ENCODE measurements at regions not wholly inside any gene's neighbourhood (a gene's known extent, or its start where the extent isn't known, plus 50 kb on each side); places are given as distances from the start of the nearest gene placed in this dataset.
"Not testable (repeated sequence)": the region's sequence is repeated elsewhere in the genome, so short reads cannot be mapped to it uniquely, and the experiment has no call there.

DNA sequence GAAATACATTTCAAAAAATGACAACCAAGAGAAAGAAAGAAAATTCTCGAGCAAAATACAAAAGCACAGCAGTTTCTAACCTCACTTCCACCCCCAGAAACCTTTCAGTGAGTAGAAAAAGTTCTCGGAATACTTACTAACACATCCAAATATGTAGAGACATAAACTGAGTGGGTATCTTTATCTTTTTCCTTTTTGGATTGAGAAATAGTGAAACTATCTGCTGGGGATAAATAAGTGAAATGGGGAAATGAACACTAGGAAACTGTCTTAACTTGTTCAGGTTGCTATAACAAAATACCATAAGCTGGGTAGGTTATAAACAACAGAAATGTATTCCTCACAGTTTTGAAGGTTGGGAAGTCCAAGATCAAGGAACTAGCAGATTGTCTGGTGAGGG, 72.0 kb downstream of the VCAM1 start:
- no peak overlapping the region for H3K9ac ChIP-seq
- H3K4me3 ChIP-seq = no peak overlapping the region
- H3K4me2 ChIP-seq = peak overlapping the region in 3 of 11 experiments; percentile 13 to 40 (median 18); a peak in 4 of 22 replicates
- no peaks in the 10 kb centered on the region for H3K27me3 ChIP-seq
- no peaks in the 10 kb centered on the region for H3K36me3 ChIP-seq
- H3K9me3 ChIP-seq (replicated peaks in 1 of 11) = no peaks in the 10 kb centered on the region
- H3K4me1 ChIP-seq = peaks cover 0 to 21% (median 0%) of the 10 kb centered on the region in 10 experiments; a peak in 4 of 20 replicates
- no peak for TF ChIP-seq Cebpa-rat (IDR thresholded peaks at IDR 0.05)
- H4K20me1 ChIP-seq = no peaks in the 10 kb centered on the region
- H3K27ac ChIP-seq = peak overlapping the region in 1 of 11 experiments; percentile 30; a peak in 1 of 22 replicates

DNA sequence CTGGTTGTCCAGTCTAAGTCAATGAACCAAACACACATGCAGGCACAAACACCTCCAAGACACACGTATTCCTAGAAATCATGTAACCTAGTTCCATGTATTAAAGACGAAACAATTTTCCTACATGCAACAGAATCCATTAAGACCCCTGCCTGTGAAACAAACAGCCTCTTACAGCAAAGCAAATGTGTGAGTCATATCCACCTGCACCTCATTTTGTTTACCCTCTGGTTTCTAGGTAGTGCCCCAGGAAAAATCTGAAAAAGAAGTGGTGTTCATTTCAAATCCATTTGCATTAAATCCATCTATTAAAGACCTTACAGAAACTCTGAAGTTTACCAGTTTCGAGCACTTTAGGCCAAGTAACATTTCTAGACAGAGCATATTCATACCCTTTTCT, 74.1 kb downstream of the VCAM1 start:
- Histone ChIP-seq H3K9ac (no peak overlapping the region), H3K4me2 (no peak overlapping the region)
- TF ChIP-seq Cebpa-rat (IDR thresholded peaks at IDR 0.05) = no peak

DNA sequence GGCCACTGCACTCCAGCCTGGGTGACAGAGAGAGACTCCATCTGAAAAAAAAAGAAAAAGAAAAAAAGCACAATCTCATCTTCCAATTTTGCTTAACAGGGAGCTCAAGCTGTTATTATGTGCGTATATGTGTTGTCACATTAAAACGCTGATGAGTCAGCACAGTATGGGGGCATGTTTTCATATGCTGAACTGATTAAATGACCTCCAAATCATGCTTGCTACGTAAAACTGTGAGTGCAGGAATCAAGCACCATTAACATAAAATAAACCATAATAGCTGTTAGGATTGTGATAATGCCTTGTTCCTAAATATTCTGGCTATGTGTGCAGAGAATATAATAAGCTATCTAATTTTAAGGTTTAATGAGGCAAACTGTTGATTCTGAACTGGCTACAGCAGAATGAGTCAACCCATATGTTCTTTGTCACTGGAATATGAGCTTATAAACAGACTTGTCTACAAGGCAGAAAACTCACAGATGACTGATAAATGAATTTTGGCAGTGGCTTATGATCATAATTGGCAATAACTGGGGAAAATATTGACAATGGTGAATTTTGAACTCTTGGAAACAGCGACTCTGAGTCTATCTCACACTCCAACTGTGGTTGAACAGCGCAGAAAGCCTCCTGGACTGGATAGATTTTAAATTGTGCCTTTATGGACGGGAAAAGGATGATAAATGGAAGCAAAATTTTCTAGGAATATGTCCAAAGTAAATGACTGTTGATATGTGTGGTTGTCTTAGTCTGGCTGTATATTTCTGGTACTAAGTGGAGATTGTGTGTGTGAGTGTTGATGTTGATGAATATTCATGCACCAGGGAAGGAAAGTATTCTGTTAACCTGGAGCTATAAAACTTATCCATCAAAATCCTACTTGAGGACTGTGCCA, 75.5 kb downstream of the VCAM1 start:
- no peak overlapping the region for H3K9ac ChIP-seq
- H3K4me3 ChIP-seq = no peak overlapping the region
- no peaks in the 10 kb centered on the region for H3K27me3 ChIP-seq
- no peak overlapping the region for H3K27ac ChIP-seq
- H3K4me1 ChIP-seq = peaks cover 0 to 21% (median 0%) of the 10 kb centered on the region in 10 experiments; a peak in 4 of 20 replicates
- no peaks in the 10 kb centered on the region for H4K20me1 ChIP-seq
- no peak for TF ChIP-seq Cebpa-rat (IDR thresholded peaks at IDR 0.05)
- H3K36me3 ChIP-seq = no peaks in the 10 kb centered on the region
- peaks cover 0 to 3% (median 0%) of the 10 kb centered on the region in 11 experiments; a peak in 3 of 22 replicates for H3K9me3 ChIP-seq (replicated peaks in 1 of 11)
- H3K4me2 ChIP-seq = no peak overlapping the region

More for the DNA sequence above, 74.1 kb downstream of the VCAM1 start:
- Histone ChIP-seq H3K27ac (no peak overlapping the region), H4K20me1 (no peaks in the 10 kb centered on the region), H3K27me3 (no peaks in the 10 kb centered on the region), H3K4me1 (peaks cover 0 to 21% (median 0%) of the 10 kb centered on the region in 10 experiments; a peak in 4 of 20 replicates), H3K9me3 (replicated peaks in 1 of 11) (no peaks in the 10 kb centered on the region), H3K36me3 (no peaks in the 10 kb centered on the region), H3K4me3 (no peak overlapping the region)

DNA sequence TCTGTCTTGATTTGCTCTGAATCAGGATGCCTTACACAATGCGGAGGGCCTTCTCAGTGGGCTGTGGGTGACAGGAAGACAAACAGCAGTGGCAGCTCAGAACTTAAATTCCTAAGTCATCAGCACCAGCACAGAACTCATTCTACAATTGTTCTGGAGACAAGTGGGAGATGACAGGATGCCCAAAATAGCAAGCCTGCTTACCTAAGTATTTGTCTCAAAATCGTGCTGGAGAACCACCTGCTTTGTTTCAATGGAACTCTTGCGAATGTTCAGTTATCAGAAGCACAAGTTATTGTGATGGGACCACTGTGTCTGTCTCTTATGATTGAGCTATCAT, 76.1 kb downstream of the VCAM1 start:
- Histone ChIP-seq H3K36me3 (no peaks in the 10 kb centered on the region), H3K4me3 (no peak overlapping the region), H3K9me3 (replicated peaks in 1 of 11) (peaks cover under 1 to 9% (median 5%) of the 10 kb centered on the region in 11 experiments; a peak in 18 of 22 replicates), H3K27me3 (no peaks in the 10 kb centered on the region), H3K4me1 (peaks cover 0 to 21% (median 0%) of the 10 kb centered on the region in 10 experiments; a peak in 4 of 20 replicates), H3K4me2 (no peak overlapping the region), H3K9ac (no peak overlapping the region), H3K27ac (no peak overlapping the region), H4K20me1 (no peaks in the 10 kb centered on the region)
- TF ChIP-seq Cebpa-rat (IDR thresholded peaks at IDR 0.05) = no peak

DNA sequence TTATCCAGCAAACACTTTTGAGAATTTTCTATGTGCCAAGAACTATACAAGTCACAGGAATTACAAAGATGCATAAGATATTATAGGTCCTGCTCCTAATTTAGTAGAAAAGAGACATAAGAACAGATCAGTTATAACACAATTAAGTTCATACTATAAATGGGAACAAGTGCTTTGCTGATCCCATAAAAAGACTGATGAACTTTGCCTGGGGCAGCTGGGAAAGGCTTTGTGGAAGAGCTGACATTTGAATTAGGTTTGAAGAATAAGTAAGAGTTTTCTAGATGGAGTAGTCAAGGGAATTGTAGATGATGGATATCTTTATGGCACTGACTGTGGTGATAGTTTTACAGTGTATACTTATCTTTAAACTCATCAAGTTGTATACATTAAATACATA, 76.5 kb downstream of the VCAM1 start:
- Histone ChIP-seq H3K9ac (no peak overlapping the region), H3K27me3 (no peaks in the 10 kb centered on the region), H4K20me1 (no peaks in the 10 kb centered on the region), H3K4me2 (no peak overlapping the region), H3K4me3 (no peak overlapping the region), H3K9me3 (replicated peaks in 1 of 11) (peaks cover 5 to 13% (median 10%) of the 10 kb centered on the region in 11 experiments), H3K27ac (no peak overlapping the region), H3K36me3 (no peaks in the 10 kb centered on the region), H3K4me1 (peaks cover 0 to 21% (median 0%) of the 10 kb centered on the region in 10 experiments; a peak in 4 of 20 replicates)
- no peak for TF ChIP-seq Cebpa-rat (IDR thresholded peaks at IDR 0.05)

DNA sequence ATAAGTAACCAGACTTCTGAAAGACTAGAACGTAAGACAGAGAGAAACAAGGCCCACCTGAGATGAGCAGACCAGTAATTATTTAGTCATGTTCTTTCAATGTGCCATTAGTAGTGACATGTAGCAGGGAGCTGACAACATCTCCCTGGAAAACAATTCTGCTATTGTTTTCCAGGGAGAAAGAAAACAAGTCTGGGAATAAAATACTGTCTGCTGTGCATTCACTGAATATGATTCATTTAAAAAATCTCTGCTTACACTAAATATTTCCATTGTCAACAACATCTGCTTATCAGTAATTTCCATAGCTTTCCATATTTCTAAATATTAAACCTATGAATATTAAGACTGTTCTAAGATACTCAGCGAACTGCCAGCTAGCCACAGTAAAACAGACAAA, 80.0 kb downstream of the VCAM1 start:
- no peaks in the 10 kb centered on the region for H3K27me3 ChIP-seq
- H3K4me3 ChIP-seq = no peak overlapping the region
- TF ChIP-seq Cebpa-rat (IDR thresholded peaks at IDR 0.05) = no peak
- no peak overlapping the region for H3K9ac ChIP-seq
- no peak overlapping the region for H3K4me2 ChIP-seq
- H3K27ac ChIP-seq = no peak overlapping the region
- H3K9me3 ChIP-seq (replicated peaks in 1 of 11) = peaks cover 9 to 19% (median 14%) of the 10 kb centered on the region in 11 experiments
- H3K4me1 ChIP-seq = peaks cover 0 to 6% (median 0%) of the 10 kb centered on the region in 10 experiments; a peak in 2 of 20 replicates
- H3K36me3 ChIP-seq = no peaks in the 10 kb centered on the region
- no peaks in the 10 kb centered on the region for H4K20me1 ChIP-seq

DNA sequence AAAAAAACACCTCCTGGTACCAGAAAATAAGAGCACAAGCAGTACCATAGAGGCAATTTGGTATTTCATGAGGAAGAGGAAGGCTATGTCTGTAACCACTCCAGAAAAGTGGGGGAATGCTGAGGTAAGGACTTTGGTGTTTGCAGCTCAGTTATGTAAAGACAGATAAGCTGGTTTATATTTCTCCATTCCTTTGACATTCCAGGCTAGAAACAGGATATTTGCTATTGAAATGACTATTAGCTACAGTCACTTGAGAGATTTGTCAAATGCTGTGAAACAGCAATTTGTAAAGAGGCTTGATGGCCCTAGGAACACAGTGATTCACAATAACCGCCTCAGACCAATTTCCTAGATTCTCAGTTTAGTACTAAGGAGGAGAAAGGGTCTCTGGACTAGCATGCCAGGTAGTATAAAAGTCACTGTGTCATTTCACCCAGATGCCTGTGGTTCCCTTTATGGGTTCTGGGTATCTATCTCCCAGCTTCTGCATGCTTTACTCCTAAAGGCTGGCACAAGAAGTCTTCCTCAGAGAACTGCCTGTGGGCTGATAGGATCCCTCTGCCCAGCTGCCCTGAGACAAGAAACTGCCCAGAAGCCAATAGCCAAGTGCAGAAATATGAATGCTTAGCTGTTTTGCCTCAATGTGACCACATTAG, 80.5 kb downstream of the VCAM1 start:
- Histone ChIP-seq H3K9me3 (replicated peaks in 1 of 11) (peaks cover 9 to 19% (median 14%) of the 10 kb centered on the region in 11 experiments), H3K4me2 (no peak overlapping the region), H4K20me1 (no peaks in the 10 kb centered on the region), H3K9ac (no peak overlapping the region), H3K4me1 (peaks cover 0 to 6% (median 0%) of the 10 kb centered on the region in 10 experiments; a peak in 2 of 20 replicates), H3K36me3 (no peaks in the 10 kb centered on the region), H3K27ac (no peak overlapping the region), H3K27me3 (no peaks in the 10 kb centered on the region), H3K4me3 (no peak overlapping the region)
- no peak for TF ChIP-seq Cebpa-rat (IDR thresholded peaks at IDR 0.05)

DNA sequence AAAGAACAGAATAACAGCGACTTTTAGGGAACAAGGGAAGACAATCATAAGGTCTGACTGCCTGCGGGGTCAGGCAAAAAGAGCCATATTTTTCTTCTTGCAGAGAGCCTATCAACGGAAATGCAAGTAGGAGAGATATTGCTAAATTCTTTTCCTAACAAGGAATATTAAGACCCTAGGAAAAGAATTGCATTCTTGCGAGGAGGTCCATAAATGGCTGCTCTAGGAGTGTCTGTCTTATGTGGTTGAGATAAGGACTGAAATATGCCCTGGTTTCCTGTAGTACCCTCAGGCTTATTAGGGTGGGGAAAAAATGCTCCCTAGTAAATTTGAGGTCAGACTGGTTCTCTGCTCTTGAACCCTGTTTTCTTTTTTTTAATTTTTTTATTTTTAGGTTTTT, 81.7 kb downstream of the VCAM1 start:
- H3K9me3 ChIP-seq (replicated peaks in 1 of 11) = peaks cover 9 to 19% (median 14%) of the 10 kb centered on the region in 11 experiments
- not testable (repeated sequence) for H3K4me3 ChIP-seq, H3K36me3 ChIP-seq, H3K27ac ChIP-seq, H3K4me2 ChIP-seq, H3K4me1 ChIP-seq, H3K27me3 ChIP-seq, H3K9ac ChIP-seq, H4K20me1 ChIP-seq

DNA sequence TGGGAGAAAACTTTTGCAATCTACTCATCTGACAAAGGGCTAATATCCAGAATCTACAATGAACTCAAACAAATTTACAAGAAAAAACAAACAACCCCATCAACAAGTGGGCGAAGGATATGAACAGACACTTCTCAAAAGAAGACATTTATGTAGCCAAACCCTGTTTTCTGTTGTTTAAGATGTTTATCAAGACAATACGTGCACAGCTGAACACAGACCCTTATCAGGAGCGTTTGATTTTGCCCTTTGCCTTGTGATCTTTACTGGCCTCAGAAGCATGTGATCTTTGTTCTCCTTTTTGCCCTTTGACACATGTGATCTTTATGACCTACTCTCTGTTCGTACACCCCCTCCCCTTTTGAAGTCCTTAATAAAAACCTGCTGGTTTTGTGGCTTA, 83.7 kb downstream of the VCAM1 start:
- peaks cover 9 to 19% (median 14%) of the 10 kb centered on the region in 11 experiments for H3K9me3 ChIP-seq (replicated peaks in 1 of 11)
- not testable (repeated sequence) for H3K4me3 ChIP-seq, H3K36me3 ChIP-seq, H3K4me2 ChIP-seq, H3K27me3 ChIP-seq, H3K27ac ChIP-seq, H3K4me1 ChIP-seq, H4K20me1 ChIP-seq, H3K9ac ChIP-seq

Data from BLaER1 treated with 17β-estradiol and CSF1 and Interleukin-3, amounts not matched to agents 10 nM and 100 nM (cell line).